ENCODE measurements at regions not wholly inside any gene's neighbourhood (a gene's known extent, or its start where the extent isn't known, plus 50 kb on each side); places are given as distances from the start of the nearest gene placed in this dataset.
"Not testable (repeated sequence)": the region's sequence is repeated elsewhere in the genome, so short reads cannot be mapped to it uniquely, and the experiment has no call there.

DNA sequence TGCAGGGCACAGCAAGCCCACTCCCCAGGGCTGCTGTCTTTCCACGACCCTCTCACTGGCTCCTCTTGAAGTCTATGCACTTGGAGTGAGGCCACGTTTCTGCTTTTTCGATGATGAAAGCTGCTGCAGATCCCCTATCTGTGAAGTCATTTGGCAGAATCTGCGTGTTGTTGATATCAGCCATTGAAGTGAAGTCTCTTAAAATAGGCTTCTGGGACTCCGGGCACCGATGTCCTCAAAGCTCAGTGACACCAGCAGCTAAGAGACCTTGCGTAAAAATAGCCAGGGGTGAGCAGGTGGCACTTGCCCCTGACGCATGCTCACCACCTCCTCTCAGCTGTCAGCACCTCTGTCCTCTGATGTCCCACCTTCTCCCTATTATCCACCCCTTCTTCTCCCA is 89.4 kb upstream of the FHL2 start:
- no peak for DNase-seq

DNA sequence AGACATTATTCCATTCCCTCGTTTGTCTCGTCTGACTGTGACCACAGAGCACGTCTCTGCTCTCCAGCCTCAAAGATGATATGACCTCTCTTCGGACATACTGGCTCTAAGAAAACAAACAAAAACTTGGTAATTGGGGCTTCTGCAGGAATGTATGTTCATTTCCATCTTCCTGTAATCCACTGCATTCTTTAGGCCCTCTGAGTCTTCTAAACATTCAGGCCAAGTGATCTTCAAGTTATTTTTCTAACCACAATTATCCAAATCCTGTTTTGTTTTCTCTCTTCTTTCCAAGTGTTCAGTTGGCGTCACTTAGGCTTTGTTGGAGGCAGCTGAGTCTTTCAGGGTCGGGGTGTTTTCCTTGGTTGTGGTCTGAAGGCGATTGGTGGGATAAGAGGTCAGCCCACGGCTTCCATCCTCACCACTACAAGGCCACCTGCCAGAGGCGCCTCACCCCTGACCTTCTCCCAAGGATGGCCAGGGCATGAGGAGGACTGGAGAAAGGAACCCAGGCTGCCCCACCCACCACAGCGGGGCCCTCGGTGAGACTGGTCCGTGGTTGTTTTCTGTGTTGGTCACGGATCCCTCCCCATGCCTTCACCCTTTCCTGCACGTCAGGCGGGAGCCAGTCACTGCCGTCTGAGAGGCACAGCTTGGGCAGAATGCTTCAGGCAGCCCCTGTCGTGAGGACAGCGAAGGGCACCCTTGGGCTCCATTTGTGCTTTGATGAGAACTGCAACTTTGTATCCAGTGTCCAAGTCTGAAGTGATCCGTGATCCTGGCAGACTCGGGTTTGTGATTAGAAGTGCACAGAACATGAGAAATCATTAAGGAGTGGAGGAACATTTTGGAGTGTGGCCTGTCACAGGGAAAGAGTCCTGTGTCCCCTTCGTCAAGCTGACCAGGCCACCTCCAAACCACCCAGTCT is 88.6 kb upstream of the FHL2 start:
- DNase-seq: no peak

DNA sequence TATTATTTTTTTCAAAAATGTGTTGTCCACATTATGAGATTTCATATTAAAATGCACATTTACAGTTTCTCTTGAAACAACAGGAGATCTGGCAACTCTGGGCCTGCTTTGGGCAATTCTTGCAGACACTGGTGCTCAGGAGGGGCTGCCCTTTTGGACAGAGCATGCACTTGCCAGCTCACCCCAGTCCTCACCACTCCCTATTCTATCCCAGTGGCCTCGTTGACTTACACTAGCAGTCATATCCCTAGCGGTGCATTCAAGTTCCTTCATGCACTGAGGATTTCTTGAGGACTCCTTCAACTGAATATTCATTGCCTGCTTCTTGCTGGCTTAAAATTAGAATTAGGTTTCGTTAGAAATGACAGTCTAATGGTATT is 87.9 kb upstream of the FHL2 start:
- DNase-seq: no peak

DNA sequence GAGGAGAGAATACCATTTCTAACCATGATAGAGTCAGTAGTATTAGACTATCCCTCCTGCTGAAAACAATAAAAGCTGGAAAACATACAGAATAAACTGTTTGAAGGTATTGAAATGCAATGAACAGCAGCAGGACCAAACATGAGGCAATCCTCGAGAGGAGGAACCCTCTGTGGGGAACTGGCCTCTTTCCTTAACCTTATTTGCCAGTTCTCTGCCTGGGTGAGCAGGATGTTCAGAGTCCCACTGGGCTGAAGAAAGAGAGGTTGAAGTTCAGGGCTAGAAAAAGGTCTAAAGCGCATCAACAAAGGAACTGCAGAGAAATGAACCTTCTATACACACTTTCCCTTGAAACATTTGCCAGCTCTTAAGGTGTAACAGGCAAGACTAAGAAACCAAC is 79.8 kb upstream of the FHL2 start:
- DNase-seq: no peak

DNA sequence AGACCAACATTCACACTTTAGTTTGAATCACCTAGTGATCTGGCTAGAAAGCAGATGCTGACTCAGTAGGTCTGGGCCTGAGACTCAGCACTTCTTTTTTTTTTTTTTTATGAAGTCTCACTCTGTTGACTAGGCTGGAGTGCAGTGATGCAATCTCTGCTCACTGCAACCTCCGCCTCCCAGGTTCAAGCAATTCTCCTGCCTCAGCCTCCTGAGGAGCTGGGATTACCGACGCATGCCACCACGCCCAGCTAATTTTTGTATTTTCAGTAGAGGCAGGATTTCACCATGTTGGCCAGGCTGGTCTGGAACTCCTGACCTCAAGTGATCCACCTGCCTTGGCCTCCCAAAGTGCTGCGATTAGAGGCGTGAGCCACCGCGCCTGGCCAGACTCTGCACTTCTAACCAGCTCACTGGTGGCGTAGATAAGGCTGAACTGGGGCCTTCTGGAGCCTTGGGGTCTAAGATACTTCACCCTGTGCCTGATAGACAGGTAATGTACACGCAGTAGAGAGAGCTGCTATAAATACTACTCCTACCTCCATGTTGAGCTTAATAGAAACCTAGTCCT is 78.3 kb upstream of the FHL2 start:
- not testable (repeated sequence) for DNase-seq

DNA sequence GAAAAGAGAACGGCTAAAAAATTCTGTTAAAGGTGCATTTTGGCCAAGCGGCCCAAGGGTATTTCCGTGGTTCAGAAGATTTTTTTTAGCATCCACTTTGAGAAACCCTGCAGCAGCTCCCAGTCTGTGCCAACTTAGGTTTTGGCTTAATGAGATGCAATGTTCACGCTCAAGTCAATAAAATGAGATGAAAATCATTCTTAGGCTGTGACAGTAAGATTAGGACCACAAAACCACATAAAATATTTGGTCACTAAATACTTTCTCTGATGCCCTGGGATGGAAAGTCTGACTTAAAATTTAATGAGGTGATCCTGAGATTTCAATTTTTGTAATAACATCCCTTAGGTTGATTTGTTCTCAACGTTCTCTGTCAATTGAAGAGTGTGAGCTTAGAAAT is 74.2 kb upstream of the FHL2 start:
- no peak for DNase-seq

DNA sequence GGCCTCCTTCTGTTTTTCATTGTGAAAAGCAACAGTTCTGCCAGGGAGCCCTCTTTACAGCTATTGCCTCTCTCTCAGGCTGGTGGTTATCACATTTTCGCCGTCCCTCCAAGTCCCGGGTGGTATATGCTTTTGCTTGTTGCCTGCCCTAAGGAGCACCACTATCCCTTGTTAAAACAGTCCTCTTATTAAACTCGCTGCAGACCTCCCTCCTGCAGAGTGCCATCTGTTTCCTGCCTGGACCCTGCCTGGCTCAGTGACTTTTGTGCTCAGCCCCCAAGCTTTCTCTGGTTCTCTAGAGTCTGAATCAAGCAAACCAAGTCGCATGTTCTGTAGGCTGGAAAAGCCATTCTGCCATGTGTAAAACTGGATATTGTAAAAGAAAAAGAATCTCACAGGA is 72.1 kb upstream of the FHL2 start:
- no peak for DNase-seq

DNA sequence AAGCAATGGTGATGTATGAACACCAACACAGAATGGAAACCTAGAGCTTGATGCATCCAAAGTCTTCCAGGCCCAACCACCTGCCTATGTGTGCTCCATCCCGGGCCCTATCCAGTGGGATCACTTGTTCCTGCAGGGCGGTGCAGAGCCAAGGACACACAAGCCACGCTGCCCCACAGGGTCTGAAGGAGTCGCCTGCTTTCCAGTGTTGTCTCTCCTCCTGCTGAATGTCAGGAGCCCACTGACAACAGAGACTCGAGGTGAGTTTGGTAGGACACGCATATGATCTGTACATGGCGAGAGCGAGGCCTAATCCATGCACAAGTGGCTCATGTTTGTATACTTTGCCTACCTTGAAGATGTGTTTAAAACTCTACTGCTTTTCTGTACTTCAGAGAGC is 70.9 kb upstream of the FHL2 start:
- DNase-seq: no peak

DNA sequence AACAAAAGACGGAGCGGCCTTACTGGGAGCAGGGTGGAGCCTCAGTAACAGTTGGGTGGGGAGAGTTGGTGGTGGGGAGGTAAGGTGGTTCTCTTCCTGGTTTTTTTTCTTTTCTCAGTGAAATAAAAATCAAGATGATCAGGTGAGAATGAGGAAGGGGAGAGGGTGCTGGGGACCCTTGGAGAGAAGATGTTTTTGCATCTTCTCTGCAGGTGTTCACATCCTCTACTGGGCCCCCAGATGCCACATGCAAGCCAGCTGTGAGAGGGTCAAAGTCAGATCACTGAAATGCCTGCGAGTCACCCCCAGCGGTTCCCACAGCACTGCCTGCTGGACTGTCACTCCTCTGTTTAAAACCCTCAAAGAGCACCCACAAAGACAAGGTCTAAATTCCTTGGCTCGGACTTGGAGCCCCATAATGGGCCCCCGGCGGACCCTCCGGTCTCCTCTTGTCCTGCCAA is 69.8 kb upstream of the FHL2 start:
- DNase-seq: no peak

DNA sequence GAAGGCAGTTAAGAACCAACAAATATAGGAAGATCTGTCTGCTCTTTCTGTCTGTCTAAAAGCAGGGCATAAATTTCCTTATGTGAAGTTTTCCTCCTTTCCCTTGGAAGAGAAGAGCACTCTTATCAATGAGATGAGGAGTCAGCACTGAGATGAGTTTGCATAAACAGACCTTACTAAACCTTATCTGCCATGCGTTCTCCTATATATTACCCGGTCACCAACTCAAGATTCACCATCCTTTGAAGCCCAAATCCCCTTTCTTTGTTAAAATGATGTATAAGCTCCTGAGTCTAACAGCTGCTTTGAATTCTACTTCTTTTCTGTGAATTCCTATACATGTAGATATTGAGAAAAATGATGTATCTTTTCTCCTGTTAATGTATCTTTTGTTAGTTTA is 65.5 kb upstream of the FHL2 start:
- DNase-seq: no peak

DNA sequence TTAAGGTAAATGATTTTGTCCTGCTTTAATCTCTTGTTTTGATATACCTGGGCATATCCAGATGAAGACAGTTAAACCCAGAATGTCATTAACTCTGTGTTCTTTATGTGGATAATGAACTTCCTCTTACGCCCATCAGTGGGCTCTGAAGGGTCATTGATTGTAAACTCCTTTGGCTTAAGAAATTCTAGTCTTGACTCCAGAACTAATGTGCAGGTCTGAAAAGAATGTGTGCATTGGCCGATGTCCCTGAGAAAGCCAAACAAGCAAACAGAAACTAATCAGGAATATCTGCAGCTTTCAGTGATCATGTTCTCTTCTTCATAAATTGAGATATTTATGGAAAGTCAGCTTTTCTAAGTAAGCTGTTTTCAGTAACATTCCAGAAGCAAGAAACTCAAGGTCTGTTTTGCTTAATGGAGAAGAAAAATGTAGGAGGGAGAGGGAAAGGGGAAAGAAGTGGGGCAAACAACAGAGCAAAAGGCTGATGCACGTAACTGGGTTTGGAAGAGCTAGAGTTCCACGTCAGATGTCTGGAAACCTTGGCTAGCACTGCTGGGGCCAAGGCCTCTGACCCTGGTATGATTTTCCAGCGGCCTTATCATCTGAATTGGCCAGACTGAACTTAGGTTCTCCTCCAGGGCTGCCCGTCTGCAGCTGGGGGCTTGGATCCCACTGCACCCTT is 61.3 kb upstream of the FHL2 start:
- no peak for DNase-seq

DNA sequence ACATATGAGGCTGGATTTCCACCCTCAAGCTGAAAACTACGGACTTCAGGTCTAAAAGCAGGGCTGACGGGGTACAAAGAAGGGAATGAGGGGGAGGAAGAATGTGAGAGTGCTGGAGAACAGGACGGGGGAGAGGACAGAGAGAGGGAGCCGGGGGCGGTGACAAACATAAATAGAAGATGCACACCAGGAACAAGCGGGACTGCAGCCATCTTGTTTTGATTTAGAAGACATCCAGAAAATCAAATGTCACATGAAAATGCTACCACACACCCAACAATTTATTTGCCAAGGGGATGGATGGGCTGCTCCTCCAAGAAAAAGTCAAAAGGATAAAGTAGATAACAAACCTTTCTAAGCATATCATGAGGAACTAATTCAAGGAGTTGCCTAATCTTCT is 59.2 kb upstream of the FHL2 start:
- DNase-seq: no peak

DNA sequence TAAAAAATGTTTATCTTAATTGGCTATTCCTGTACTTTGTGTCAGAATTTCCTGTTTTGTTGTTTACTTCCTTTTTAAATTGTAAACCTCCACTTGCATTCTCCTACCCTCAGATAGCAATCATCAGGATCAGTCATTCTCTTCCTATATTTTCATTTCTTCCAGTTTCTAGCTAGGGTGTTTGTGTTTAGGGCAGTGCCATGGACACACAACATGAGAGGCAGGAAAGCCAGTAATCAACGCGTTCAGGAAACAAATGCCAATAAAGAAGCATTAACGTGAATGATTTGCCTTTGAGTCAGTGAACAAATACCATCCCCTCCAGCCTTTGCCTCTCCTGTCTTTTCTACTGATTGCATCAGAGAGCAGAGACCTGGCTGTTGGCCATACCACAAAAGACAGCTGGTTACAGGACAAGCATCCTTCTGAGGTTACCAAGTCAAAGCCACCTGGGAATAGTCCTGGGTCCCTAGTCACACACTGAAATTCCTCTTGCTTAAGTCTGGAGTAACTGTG is 56.7 kb upstream of the FHL2 start:
- no peak for DNase-seq

DNA sequence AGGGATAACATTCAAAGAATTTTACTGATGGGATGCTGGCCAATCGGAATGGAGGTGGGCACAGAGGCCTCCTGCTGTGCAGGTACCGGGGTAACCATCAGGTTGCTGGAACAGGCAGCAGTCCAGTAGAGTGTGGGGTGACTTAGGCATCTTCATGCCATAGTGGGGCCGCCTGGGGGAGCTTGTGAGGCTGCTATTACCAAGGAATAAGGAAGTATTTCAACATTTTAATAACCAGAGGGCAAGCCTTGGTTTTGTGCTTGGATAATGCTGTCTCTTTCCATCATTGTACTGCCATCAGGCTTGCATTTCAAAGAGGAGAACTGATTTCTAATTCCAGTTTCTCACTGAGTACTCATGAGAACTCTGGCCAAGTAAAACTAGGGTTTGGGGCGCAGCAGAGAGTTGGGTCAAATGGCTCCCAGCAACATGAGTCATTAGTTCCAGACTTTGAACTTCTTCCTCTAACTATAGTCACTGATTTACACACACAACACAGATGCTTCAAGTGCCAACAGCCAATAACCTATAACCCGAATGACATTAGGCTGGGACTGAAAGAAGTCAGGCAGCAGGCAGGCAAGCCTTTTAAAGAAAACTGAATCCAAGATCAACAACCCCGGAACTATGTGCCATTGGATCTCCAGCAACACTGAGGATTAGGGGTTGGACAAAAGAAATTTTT is 56.1 kb upstream of the FHL2 start:
- DNase-seq: peak; percentile 11

DNA sequence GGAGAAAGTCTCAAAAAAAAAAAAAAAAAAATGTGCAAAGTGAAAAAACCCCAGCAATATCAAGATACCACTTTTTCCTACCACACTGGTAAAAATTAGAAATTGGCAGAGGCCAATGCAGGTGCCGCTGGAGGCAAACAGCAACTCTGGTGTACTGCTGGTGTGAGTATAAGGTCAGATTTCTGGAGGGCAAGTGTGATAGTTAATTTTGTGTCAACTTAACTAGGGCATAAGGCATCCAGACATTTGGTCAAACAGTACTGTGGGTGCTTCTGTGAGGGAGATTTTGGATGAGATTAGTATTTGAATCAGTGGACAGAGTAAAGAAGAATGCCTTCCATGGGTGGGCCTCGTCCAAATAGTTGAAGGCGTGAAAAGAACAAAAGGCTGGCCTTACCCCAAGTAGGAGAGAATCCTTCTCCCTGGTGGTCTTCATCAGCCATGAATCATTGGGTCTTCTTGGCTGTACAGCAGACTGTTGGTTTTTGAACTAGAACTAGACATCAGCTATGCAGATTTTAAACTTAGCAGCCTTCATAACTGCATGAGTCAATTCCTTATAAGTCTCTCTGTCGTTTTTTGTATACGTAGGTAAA is 52.8 kb upstream of the FHL2 start:
- no peak for DNase-seq

DNA sequence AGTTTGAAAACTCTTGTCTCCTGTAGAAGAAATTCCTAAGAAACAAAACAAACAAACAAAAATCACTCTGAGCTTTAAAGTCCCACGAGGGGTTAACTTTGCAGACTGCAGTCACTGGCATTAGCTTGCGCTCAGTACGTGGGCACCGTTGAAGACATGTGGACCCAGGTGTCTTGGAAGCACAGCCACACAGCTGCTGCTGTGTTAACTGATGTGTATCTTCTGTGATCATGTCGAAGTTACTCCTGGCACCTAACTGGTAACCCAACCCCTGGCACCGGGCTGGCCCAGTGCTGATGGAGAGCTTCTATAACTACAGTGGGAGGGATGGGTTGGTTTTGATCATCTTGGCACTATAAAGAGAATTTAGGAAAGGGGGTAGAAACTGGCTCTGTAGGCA is 51.6 kb upstream of the FHL2 start:
- no peak for DNase-seq

DNA sequence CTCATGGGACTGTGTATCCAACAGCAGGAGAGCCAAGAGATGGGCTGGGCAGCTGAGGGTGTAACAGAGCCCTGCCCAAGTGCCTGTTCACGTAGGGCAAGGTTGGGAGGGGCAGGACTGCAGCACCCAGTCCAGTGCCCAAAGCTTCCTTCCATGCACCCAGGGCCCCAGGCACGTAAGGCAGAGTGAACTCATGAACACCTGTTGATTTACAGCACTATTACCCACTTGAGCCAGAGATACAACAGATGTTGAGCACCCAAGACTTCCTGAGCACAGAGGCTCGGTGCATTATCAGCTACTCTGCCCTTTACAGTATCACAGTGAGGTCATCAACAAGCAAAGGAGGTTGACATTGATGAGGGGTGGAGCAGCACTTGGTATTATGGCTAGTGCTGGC is 50.2 kb upstream of the FHL2 start:
- no peak for DNase-seq

All from CD4-positive, alpha-beta T cell treated with Interleukin-12 subunit alpha and Interleukin-12 subunit beta, for 1 hour (primary cell).